K562 (cell line): ENCODE measurements at regions not wholly inside any gene's neighbourhood (a gene's known extent, or its start where the extent isn't known, plus 50 kb on each side); places are given as distances from the start of the nearest gene placed in this dataset.

Experiments
- ATAC-seq: fragments of 200-7000 bp; cut with Tn5 transposase; 3 replicates; pipeline ENCODE4 v1.9.1; 2020; ENCODE audit warnings: moderate library complexity
- BruUV-seq: library from RNA; stranded (reverse); fragments of 400-500 nt; replicated peaks from 2 replicates; lab custom pipeline; 2021; lab: Mats Ljungman, UMichigan
- CTCF ChIA-PET: fragments of 300-600 bp; formaldehyde crosslinking; extraction: SDS; loops from one replicate; lab custom pipeline; 2021; ENCODE audit warnings: low intra/inter-chr PET ratio; lab: Yijun Ruan, JAX
- POLR2A ChIA-PET: fragments of 300-600, 350-650 bp; sonication (Branson Sonifier 250); formaldehyde crosslinking; extraction: SDS; loops from one replicate; lab custom pipeline; 2021; ENCODE audit warnings: antibody characterized with exemption, inconsistent platforms; lab: Yijun Ruan, JAX
- DNase-seq, 4 experiments: peaks; one replicate each; pipeline versions ENCODE4 v3.0.0 to v3.0.0-alpha.2; 2011 to 2018; ENCODE audit warnings: low spot score in 3 of 4, mixed read lengths in 3 of 4; ENCODE audit errors: extremely low read depth in 1 of 4
- FAIRE-seq: peaks from 2 replicates; lab custom pipeline; 2011; peaks lifted over from hg19 to GRCh38; lab: Jason Lieb, UNC
- H2AFZ ChIP-seq: 2 replicates; pipeline ENCODE4 v1.6.0; 2011; ENCODE audit warnings: low read depth, low read length, control low read depth, inconsistent platforms
- H3K27ac ChIP-seq: fragments of 200-600 bp; 3 replicates; pipeline ENCODE4 v1.8.0; 2011; ENCODE audit warnings: low read depth, mild to moderate bottlenecking, control low read depth, inconsistent platforms, low read length, moderate library complexity, mixed read lengths; ENCODE audit errors: extremely low read depth
- H3K27me3 ChIP-seq, 2 experiments: fragments of 300-600 bp in 1 of 2; 2 replicates in 1 of 2; 3 replicates in 1 of 2; pipeline versions ENCODE4 v1.6.0 to v1.8.0; 2011; ENCODE audit warnings: inconsistent platforms in 2 of 2, low read length in 2 of 2, mild to moderate bottlenecking in 1 of 2, mixed read lengths in 1 of 2, moderate library complexity in 1 of 2; ENCODE audit not compliant: control insufficient read depth in 2 of 2, insufficient read depth in 2 of 2
- H3K36me3 ChIP-seq: fragments of 300-600 bp; 3 replicates; pipeline ENCODE4 v1.8.0; 2011; ENCODE audit warnings: mild to moderate bottlenecking, low read length, inconsistent platforms; ENCODE audit not compliant: control insufficient read depth, insufficient read depth
- H3K4me1 ChIP-seq, 2 experiments: fragments of 200-600 bp in 1 of 2; replicated peaks in 1 of 2; 2 replicates in 1 of 2; 3 replicates in 1 of 2; pipeline versions ENCODE4 v1.5.1 to v1.8.0; 2011; ENCODE audit warnings: inconsistent platforms in 2 of 2, low read length in 2 of 2, mild to moderate bottlenecking in 1 of 2, mixed read lengths in 1 of 2, moderate library complexity in 1 of 2; ENCODE audit not compliant: control insufficient read depth in 2 of 2, insufficient read depth in 2 of 2
- H3K4me2 ChIP-seq: 2 replicates; pipeline ENCODE4 v1.6.1; 2011; ENCODE audit warnings: low read length, control low read depth, inconsistent platforms, mixed read lengths; ENCODE audit not compliant: insufficient read depth
- H3K4me3 ChIP-seq: fragments of 200-600 bp; sonication (generic), shearing (Covaris generic); 2 replicates; pipeline ENCODE4 v1.5.1; 2016; ENCODE audit warnings: control low read depth, inconsistent platforms
- H3K79me2 ChIP-seq: fragments of 200-600 bp; 3 replicates; pipeline ENCODE4 v1.8.0; 2011; ENCODE audit warnings: low read length, inconsistent platforms; ENCODE audit not compliant: control insufficient read depth, insufficient read depth
- H3K9ac ChIP-seq, 2 experiments: 2 replicates each; pipeline versions ENCODE4 v1.6.0 to v1.6.1; 2011; ENCODE audit warnings: low read depth in 2 of 2, low read length in 2 of 2, control low read depth in 1 of 2, inconsistent platforms in 1 of 2, mild to moderate bottlenecking in 1 of 2, mixed read lengths in 1 of 2; ENCODE audit not compliant: insufficient read depth in 1 of 2
- H3K9me1 ChIP-seq: one replicate; pipeline ENCODE4 v1.6.0; 2011; ENCODE audit warnings: inconsistent platforms, mild to moderate bottlenecking, low read length, moderate library complexity; ENCODE audit not compliant: control insufficient read depth, insufficient read depth
- H3K9me3 ChIP-seq: replicated peaks from 2 replicates; pipeline ENCODE4 v1.5.1; 2011; ENCODE audit warnings: low read depth, low read length, inconsistent platforms; ENCODE audit not compliant: control insufficient read depth, insufficient read depth
- H4K20me1 ChIP-seq: replicated peaks from 2 replicates; pipeline ENCODE4 v1.6.1; 2011; ENCODE audit warnings: low read length, inconsistent platforms, mixed read lengths; ENCODE audit not compliant: control insufficient read depth, insufficient read depth
- C11orf30 ChIP-seq: fragments of 450-650 bp; IDR thresholded peaks from 2 replicates; pipeline ENCODE4 v1.6.1; 2016; ENCODE audit warnings: low read depth, mild to moderate bottlenecking
- ZNF717 ChIP-seq: fragments of 250-450 bp; sonication (Bioruptor Pico); IDR thresholded peaks from 2 replicates; pipeline ENCODE4 v1.5.0; 2021
- ZNF764 ChIP-seq: fragments of 250-450 bp; sonication (Bioruptor Pico); IDR thresholded peaks from 2 replicates; pipeline ENCODE4 v1.4.0; 2020; ENCODE audit warnings: low read depth, mild to moderate bottlenecking, moderate library complexity
- WGBS: fragments of 100-300 bp; shearing (Covaris generic); methylation state at CpG from one replicate; pipeline ENCODE4 v1.1.6; 2016; ENCODE audit warnings: low coverage, mixed read lengths; ENCODE audit not compliant: insufficient coverage; ENCODE audit errors: missing lambda C conversion rate; 5-methylcytosine and 5-hydroxymethylcytosine counted together
- in situ Hi-C: fragments of 300-500 bp; cut with MboI; formaldehyde crosslinking; loops from 4 replicates; pipeline ENCODE4 v1.15.0; 2018; ENCODE audit warnings: inconsistent platforms, mixed read lengths
- intact Hi-C: fragments of 100-400 bp; cut with micrococcal nuclease; formaldehyde crosslinking; loops from 2 replicates; pipeline ENCODE4 v1.14.2; 2022
- TF ChIP-seq, protein P1 (sequence below): sonication (generic); formaldehyde crosslinking; IDR thresholded peaks from 2 replicates; pipeline ENCODE4 v1.8.1; 2023; ENCODE audit warnings: mild to moderate bottlenecking, missing genetic modification reagents

DNA sequence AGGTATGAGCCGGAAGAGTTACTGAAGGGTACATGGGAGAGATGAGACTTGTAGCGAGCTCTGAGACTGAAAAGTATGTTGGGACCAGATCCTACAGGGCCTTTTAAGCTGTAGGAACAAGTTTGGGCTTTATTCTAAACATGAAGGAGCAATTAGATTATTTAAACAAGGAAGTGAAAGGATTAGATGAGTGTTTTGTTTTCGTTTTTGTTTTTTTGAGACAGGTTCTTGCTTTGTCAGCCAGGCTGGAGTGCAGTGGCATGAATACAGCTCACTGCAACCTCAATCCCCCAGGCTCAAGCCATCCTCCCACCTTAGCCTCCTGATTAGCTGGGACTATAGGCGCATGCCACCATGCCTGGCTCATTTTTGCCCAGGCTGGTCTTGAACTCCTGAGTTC, 110.7 kb downstream of the C1D start (continued):
- TF ChIP-seq, protein P1, sequence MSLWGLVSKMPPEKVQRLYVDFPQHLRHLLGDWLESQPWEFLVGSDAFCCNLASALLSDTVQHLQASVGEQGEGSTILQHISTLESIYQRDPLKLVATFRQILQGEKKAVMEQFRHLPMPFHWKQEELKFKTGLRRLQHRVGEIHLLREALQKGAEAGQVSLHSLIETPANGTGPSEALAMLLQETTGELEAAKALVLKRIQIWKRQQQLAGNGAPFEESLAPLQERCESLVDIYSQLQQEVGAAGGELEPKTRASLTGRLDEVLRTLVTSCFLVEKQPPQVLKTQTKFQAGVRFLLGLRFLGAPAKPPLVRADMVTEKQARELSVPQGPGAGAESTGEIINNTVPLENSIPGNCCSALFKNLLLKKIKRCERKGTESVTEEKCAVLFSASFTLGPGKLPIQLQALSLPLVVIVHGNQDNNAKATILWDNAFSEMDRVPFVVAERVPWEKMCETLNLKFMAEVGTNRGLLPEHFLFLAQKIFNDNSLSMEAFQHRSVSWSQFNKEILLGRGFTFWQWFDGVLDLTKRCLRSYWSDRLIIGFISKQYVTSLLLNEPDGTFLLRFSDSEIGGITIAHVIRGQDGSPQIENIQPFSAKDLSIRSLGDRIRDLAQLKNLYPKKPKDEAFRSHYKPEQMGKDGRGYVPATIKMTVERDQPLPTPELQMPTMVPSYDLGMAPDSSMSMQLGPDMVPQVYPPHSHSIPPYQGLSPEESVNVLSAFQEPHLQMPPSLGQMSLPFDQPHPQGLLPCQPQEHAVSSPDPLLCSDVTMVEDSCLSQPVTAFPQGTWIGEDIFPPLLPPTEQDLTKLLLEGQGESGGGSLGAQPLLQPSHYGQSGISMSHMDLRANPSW (CRISPR knock-in tag), result no peak

DNA sequence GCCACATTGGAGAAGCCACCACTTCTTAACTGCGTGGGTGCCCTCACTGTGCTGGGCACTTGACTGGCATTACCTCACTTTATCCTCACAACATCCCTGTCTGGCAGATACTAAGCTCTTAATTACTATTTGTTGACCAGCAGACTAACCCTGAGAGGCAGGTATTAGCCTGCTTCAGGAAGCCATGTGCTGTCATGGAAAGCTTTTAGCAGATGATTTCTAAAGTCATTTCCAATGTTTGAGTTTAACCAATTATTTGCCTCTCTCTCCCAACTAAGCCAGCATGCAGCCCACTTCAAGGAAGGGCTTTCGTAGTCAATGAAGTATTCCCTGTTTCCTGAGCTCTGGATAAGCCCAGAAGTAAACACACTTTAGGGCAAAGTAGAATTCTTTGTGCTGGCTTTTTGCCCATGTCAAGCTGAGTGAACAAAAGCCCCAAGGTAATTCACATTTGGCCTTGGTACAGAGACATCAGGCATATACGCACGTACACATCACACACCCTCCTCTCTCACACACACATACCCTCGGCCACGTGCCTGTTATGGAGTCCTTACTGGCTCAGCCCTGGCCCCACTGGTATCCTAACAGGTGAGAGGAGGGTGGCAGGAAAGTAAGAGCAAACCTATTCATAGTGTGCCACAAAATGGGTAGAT, 108.6 kb downstream of the C1D start:
- BruUV-seq, result no TSS peak
- Histone ChIP-seq H3K4me2 (no peak overlapping the region), H4K20me1 (no peaks in the 10 kb centered on the region), H3K9ac (no peak overlapping the region), H3K27ac (no peak overlapping the region), H3K4me1 (no peaks in the 10 kb centered on the region), H3K4me3 (no peak overlapping the region), H2AFZ (no peak overlapping the region), H3K9me3 (no peaks in the 10 kb centered on the region), H3K79me2 (no peaks in the 10 kb centered on the region), H3K27me3 (peaks cover 0 to 5% of the 10 kb centered on the region in 2 experiments; a peak in 1 of 5 replicates), H3K36me3 (no peaks in the 10 kb centered on the region), H3K9me1 (no peaks in the 10 kb centered on the region)
- in situ Hi-C loops, result no loop called here
- ChIA-PET CTCF (no interaction called here), POLR2A (interaction anchor here (0.8 kb wide), 2 partner anchors 40 to 1846 kb away, joined by 3 read pairs; no protein-coding TSS in a partner anchor)
- intact Hi-C loops, result no loop called here
- FAIRE-seq (no peak), DNase-seq (no peak), ATAC-seq (no peak)
- TF ChIP-seq ZNF717 (CRISPR knock-in tag) (no peak), ZNF764 (no peak), C11orf30 (no peak)
- WGBS, result 0% methylated on average over 6 of the region's 6 CpGs
